Type B pancreatic cell (in vitro differentiated cells): ENCODE measurements at regions not wholly inside any gene's neighbourhood (a gene's known extent, or its start where the extent isn't known, plus 50 kb on each side); places are given as distances from the start of the nearest gene placed in this dataset.

Experiments used
- DNase-seq: peaks from one replicate; pipeline ENCODE4 v3.0.0; 2021; ENCODE audit warnings: mixed read lengths; ENCODE audit not compliant: unreplicated experiment; ENCODE audit errors: extremely low spot score
- H3K27ac Mint-ChIP-seq: 2 replicates; pipeline ENCODE4 v1.8.0; 2021; ENCODE audit warnings: mild to moderate bottlenecking, mixed read lengths
- H3K27me3 Mint-ChIP-seq: 2 replicates; pipeline ENCODE4 v1.8.0; 2021; ENCODE audit warnings: mixed read lengths
- H3K36me3 Mint-ChIP-seq: 2 replicates; pipeline ENCODE4 v1.8.0; 2021; ENCODE audit warnings: mixed read lengths
- H3K4me1 Mint-ChIP-seq: one replicate; pipeline ENCODE4 v1.8.0; 2021; ENCODE audit warnings: mixed read lengths; ENCODE audit not compliant: unreplicated experiment
- H3K4me3 Mint-ChIP-seq: 2 replicates; pipeline ENCODE4 v1.8.0; 2021; ENCODE audit warnings: mild to moderate bottlenecking, mixed read lengths
- H3K9me3 Mint-ChIP-seq: 2 replicates; pipeline ENCODE4 v1.8.0; 2021; ENCODE audit warnings: mixed read lengths
- TF ChIP-seq, protein P1 (sequence below): fragments of 200-600 bp; sonication (generic); conservative IDR thresholded peaks from 2 replicates; pipeline ENCODE4 v1.5.0; 2021; ENCODE audit warnings: antibody characterized with exemption, mild to moderate bottlenecking

DNA sequence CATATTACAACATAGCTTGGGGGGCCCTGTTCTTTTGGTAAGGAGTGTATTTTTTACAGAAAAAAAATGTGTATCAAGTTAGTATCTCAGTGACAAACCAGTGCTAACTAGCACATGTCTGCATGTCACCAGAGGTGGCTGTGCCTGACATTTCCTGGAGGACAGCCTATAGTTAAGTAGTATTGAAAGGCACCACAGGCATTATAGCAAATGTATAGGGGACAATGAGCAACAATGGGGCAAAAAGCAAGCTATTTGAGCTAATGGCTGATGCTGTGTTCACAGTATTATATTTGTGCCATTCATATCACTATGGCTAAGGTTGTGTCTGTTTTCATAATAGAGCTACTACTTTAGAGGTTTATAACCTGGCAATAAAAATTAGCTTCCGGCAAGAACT lies 1644.0 kb downstream of the MAT2B start:
- Mint-ChIP-seq H3K4me3 (no peak overlapping the region), H3K4me1 (no peaks in the 10 kb centered on the region), H3K27ac (no peak overlapping the region), H3K9me3 (no peaks in the 10 kb centered on the region), H3K36me3 (no peaks in the 10 kb centered on the region), H3K27me3 (no peaks in the 10 kb centered on the region)
- TF ChIP-seq, protein P1, sequence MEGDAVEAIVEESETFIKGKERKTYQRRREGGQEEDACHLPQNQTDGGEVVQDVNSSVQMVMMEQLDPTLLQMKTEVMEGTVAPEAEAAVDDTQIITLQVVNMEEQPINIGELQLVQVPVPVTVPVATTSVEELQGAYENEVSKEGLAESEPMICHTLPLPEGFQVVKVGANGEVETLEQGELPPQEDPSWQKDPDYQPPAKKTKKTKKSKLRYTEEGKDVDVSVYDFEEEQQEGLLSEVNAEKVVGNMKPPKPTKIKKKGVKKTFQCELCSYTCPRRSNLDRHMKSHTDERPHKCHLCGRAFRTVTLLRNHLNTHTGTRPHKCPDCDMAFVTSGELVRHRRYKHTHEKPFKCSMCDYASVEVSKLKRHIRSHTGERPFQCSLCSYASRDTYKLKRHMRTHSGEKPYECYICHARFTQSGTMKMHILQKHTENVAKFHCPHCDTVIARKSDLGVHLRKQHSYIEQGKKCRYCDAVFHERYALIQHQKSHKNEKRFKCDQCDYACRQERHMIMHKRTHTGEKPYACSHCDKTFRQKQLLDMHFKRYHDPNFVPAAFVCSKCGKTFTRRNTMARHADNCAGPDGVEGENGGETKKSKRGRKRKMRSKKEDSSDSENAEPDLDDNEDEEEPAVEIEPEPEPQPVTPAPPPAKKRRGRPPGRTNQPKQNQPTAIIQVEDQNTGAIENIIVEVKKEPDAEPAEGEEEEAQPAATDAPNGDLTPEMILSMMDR = no peak
- no peak for DNase-seq

DNA sequence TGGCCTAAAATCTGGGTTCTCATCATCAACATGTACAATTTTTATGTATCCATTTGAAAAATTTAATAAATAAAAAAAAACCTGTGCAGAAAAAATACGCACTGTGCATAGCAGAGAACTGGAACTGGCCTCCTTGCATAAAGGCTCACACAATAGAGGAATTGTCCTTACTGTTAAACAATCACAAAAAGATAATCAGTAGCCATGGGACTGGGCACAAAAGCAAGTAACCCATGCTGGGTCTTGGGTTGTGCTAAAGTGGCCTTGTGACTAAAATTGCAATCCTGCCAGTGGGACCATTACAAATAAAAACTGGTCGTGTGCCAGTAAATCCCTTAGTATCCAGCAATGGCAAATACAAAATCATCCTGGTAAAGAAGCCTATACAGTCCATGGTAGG lies 1646.6 kb downstream of the MAT2B start:
- H3K36me3 Mint-ChIP-seq = no peaks in the 10 kb centered on the region
- no peaks in the 10 kb centered on the region for H3K4me1 Mint-ChIP-seq
- TF ChIP-seq, protein P1 = no peak
- no peaks in the 10 kb centered on the region for H3K9me3 Mint-ChIP-seq
- no peak overlapping the region for H3K27ac Mint-ChIP-seq
- H3K27me3 Mint-ChIP-seq = no peaks in the 10 kb centered on the region
- no peak overlapping the region for H3K4me3 Mint-ChIP-seq
- no peak for DNase-seq

DNA sequence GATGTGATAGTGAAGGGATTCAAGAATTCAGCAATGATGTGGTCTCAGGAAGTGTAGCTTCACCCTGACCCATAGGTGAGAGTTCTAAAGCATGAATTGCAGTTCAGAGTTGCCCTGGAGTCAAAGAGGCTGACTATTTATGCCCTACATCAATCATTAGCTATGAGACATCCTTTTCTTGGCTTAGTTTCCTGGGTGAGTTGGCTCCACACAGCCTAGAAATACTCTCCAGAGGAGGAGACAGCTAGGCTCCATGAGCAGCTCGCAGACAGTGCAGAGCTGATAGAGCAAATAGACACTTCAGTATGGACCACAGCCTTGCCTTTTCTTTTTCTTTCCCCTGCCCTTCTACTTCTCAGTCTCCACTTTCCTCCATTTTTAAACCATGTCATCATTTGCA lies 1651.8 kb downstream of the MAT2B start:
- DNase-seq = no peak
- H3K4me1 Mint-ChIP-seq = no peaks in the 10 kb centered on the region
- no peaks in the 10 kb centered on the region for H3K36me3 Mint-ChIP-seq
- TF ChIP-seq, protein P1 = no peak
- no peaks in the 10 kb centered on the region for H3K9me3 Mint-ChIP-seq
- no peak overlapping the region for H3K27ac Mint-ChIP-seq
- no peaks in the 10 kb centered on the region for H3K27me3 Mint-ChIP-seq
- H3K4me3 Mint-ChIP-seq = no peak overlapping the region

DNA sequence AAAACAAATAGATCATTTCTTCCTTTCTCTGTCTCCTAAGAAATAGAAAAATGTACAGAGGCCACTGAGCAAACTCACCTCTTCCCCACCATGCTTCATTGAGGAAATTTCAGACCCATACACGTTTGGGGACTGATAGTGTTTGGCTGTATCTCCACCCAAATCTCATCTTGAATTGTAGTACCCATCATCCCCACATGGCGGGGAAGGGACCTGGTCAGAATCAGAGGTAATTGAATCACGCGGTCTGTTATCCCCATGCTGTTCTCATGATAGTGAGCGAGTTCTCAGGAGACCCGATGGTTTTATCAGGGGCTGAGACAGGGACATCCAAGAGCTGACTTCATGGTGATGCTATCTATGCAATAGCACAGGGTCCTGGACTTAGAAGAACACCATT lies 1655.8 kb downstream of the MAT2B start:
- Mint-ChIP-seq H3K27ac (no peak overlapping the region), H3K4me1 (no peaks in the 10 kb centered on the region), H3K27me3 (no peaks in the 10 kb centered on the region), H3K9me3 (no peaks in the 10 kb centered on the region), H3K4me3 (no peak overlapping the region), H3K36me3 (no peaks in the 10 kb centered on the region)
- DNase-seq = no peak
- TF ChIP-seq, protein P1 = peak; percentile 53

DNA sequence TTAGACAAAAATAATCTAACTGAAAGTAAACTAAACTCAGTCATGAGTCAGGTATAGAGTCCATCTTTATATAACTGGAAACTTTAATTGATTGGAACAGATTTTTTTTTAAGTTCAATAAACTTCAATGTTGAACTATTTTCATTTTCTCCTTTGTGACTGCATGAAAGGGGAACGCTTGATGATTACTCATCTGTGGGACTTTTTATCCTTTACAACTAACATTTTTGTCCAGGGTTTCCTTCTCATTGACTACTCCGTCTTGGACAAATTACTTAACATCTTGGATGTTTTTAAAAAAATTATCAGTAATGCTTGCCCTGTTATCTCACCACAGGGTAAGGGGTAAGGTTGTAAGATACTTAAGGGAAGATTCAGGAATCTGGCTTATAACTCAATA lies 1658.4 kb downstream of the MAT2B start:
- no peak overlapping the region for H3K27ac Mint-ChIP-seq
- TF ChIP-seq, protein P1 = no peak
- H3K4me3 Mint-ChIP-seq = no peak overlapping the region
- H3K9me3 Mint-ChIP-seq = no peaks in the 10 kb centered on the region
- DNase-seq = no peak
- H3K36me3 Mint-ChIP-seq = no peaks in the 10 kb centered on the region
- no peaks in the 10 kb centered on the region for H3K4me1 Mint-ChIP-seq
- H3K27me3 Mint-ChIP-seq = no peaks in the 10 kb centered on the region

DNA sequence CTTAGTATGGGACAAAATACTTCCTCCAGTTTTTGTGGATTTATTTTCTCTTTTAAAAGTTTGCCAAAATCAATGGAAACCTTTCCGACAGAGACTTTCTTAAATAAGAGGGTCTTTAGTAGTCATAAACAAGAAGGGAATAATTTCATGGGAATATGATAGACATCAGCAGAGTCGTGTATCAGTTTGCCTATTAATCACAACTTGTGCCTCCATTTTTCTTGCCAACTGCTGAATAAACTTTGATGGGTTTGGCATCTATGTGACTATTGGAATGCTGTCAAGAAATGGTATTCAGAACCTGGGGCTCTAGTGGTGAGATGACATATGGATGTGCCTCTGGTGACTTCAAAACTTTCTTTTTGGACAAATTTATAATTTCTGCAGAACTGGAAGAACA lies 1668.2 kb downstream of the MAT2B start:
- Mint-ChIP-seq H3K4me3 (no peak overlapping the region), H3K4me1 (no peaks in the 10 kb centered on the region), H3K9me3 (no peaks in the 10 kb centered on the region), H3K36me3 (no peaks in the 10 kb centered on the region), H3K27ac (no peak overlapping the region), H3K27me3 (no peaks in the 10 kb centered on the region)
- DNase-seq = no peak
- TF ChIP-seq, protein P1 = no peak
